Panc1 (cell line): ENCODE measurements at regions not wholly inside any gene's neighbourhood (a gene's known extent, or its start where the extent isn't known, plus 50 kb on each side); places are given as distances from the start of the nearest gene placed in this dataset.

ENCODE experiments used
- ATAC-seq: fragments of 200-7000 bp; cut with Tn5 transposase; 2 replicates; pipeline ENCODE4 v1.9.1; 2020; ENCODE audit warnings: mild to moderate bottlenecking, moderate library complexity
- BruUV-seq: library from RNA; stranded (reverse); fragments of 400-500 nt; replicated peaks from 2 replicates; lab custom pipeline; 2021; lab: Mats Ljungman, UMichigan
- CTCF ChIA-PET: fragments of 300-600 bp; sonication (Branson Sonifier 250); formaldehyde crosslinking; loops from one replicate; lab custom pipeline; 2022; ENCODE audit warnings: antibody characterized with exemption; lab: Charles Lee
- POLR2A ChIA-PET: fragments of 300-600 bp; sonication (Branson Sonifier 250); formaldehyde crosslinking; loops from one replicate; lab custom pipeline; 2022; ENCODE audit warnings: antibody characterized with exemption; lab: Charles Lee
- DNase-seq: peaks from one replicate; pipeline ENCODE4 v3.0.0-alpha.2; 2010; ENCODE audit warnings: low read depth, low spot score
- H3K27ac ChIP-seq: 2 replicates; pipeline ENCODE4 v1.5.1; 2011; ENCODE audit warnings: mild to moderate bottlenecking, low read length, inconsistent platforms
- H3K27me3 ChIP-seq: fragments of 200-500 bp; sonication (Bioruptor generic); 2 replicates; pipeline ENCODE4 v1.6.0; 2014; ENCODE audit warnings: low read length, inconsistent platforms; ENCODE audit not compliant: control insufficient read depth, insufficient read depth
- H3K36me3 ChIP-seq: fragments of 200-500 bp; sonication (Bioruptor generic); 2 replicates; pipeline ENCODE4 v1.5.1; 2014; ENCODE audit warnings: inconsistent platforms, mild to moderate bottlenecking, low read length, moderate library complexity; ENCODE audit not compliant: control insufficient read depth, insufficient read depth
- H3K4me1 ChIP-seq: 2 replicates; pipeline ENCODE4 v1.5.1; 2011; ENCODE audit warnings: inconsistent platforms, mild to moderate bottlenecking, low read length, moderate library complexity; ENCODE audit not compliant: control insufficient read depth, insufficient read depth
- H3K4me3 ChIP-seq, 2 experiments: 2 replicates each; pipeline ENCODE4 v1.5.1; 2011 to 2012; ENCODE audit warnings: low read depth in 2 of 2, low read length in 2 of 2, mild to moderate bottlenecking in 2 of 2, inconsistent platforms in 1 of 2, moderate library complexity in 1 of 2
- H3K9me3 ChIP-seq: fragments of 200-500 bp; sonication (Bioruptor generic); 2 replicates; pipeline ENCODE4 v1.5.1; 2014; ENCODE audit warnings: low read depth, mild to moderate bottlenecking, inconsistent platforms, low read length, moderate library complexity; ENCODE audit not compliant: control insufficient read depth, insufficient read depth
- POLR2AphosphoS5 ChIP-seq: IDR thresholded peaks from 2 replicates; pipeline ENCODE4 v1.6.1; 2012; ENCODE audit warnings: mild to moderate bottlenecking, low read depth, low read length, moderate library complexity
- SIN3A ChIP-seq: IDR thresholded peaks from 2 replicates; pipeline ENCODE4 v1.6.1; 2012; ENCODE audit warnings: low read depth, mild to moderate bottlenecking, low read length, moderate library complexity, borderline replicate concordance; ENCODE audit not compliant: insufficient read depth
- TCF7L2 ChIP-seq: IDR thresholded peaks from 2 replicates; pipeline ENCODE4 v1.6.1; 2011; ENCODE audit warnings: mild to moderate bottlenecking, low read depth, low read length, inconsistent platforms
- in situ Hi-C: cut with HindIII; loops from 2 replicates; pipeline ENCODE4 v1.10.0; 2016; ENCODE audit warnings: low sequenced_read_pairs, low pct_unique_long_range_greater_than_20kb
- intact Hi-C: fragments of 100-400 bp; cut with micrococcal nuclease; formaldehyde crosslinking; loops from one replicate; pipeline ENCODE4 v1.10.0; 2022; ENCODE audit not compliant: unreplicated experiment
- TF ChIP-seq, protein P1 (sequence below), 2 experiments: IDR thresholded peaks; 2 replicates each; pipeline ENCODE4 v1.6.1; 2011 to 2012; ENCODE audit warnings: low read depth in 2 of 2, control low read depth in 1 of 2, low read length in 1 of 2, mild to moderate bottlenecking in 1 of 2, moderate library complexity in 1 of 2; ENCODE audit not compliant: insufficient read depth in 1 of 2
- TF ChIP-seq, protein P2 (sequence below): fragments of 450-650 bp; IDR thresholded peaks from 2 replicates; pipeline ENCODE4 v1.5.1; 2017; ENCODE audit warnings: mild to moderate bottlenecking

DNA sequence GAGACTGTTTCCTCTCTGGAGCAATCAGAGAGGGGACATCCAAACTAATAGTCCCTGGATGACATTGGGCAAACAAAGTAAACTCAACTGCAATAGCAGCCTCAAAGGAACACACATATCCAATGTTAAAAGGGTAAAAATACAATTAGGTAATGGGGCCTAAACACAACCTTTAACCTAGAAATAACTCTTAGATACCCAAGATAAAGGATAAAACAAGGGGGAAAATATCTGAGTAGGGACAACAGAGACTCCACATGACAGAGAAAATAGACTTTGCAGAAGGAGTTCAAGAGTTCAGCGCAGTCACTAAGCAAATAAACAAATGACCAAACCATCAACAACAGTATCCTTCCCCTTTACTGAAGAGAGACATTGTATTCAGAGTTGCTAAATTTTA is 149.3 kb downstream of the FBXO4 start:
- Histone ChIP-seq H3K36me3 (no peaks in the 10 kb centered on the region), H3K4me1 (no peaks in the 10 kb centered on the region), H3K9me3 (no peaks in the 10 kb centered on the region), H3K27ac (no peak overlapping the region), H3K4me3 (no peak overlapping the region), H3K27me3 (no peaks in the 10 kb centered on the region)
- intact Hi-C loops (no loop called here), in situ Hi-C loops (no loop called here)
- ChIA-PET CTCF (no interaction called here), POLR2A (no interaction called here)
- DNase-seq (no peak), ATAC-seq (no peak)
- TF ChIP-seq, protein P1, sequence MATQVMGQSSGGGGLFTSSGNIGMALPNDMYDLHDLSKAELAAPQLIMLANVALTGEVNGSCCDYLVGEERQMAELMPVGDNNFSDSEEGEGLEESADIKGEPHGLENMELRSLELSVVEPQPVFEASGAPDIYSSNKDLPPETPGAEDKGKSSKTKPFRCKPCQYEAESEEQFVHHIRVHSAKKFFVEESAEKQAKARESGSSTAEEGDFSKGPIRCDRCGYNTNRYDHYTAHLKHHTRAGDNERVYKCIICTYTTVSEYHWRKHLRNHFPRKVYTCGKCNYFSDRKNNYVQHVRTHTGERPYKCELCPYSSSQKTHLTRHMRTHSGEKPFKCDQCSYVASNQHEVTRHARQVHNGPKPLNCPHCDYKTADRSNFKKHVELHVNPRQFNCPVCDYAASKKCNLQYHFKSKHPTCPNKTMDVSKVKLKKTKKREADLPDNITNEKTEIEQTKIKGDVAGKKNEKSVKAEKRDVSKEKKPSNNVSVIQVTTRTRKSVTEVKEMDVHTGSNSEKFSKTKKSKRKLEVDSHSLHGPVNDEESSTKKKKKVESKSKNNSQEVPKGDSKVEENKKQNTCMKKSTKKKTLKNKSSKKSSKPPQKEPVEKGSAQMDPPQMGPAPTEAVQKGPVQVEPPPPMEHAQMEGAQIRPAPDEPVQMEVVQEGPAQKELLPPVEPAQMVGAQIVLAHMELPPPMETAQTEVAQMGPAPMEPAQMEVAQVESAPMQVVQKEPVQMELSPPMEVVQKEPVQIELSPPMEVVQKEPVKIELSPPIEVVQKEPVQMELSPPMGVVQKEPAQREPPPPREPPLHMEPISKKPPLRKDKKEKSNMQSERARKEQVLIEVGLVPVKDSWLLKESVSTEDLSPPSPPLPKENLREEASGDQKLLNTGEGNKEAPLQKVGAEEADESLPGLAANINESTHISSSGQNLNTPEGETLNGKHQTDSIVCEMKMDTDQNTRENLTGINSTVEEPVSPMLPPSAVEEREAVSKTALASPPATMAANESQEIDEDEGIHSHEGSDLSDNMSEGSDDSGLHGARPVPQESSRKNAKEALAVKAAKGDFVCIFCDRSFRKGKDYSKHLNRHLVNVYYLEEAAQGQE (IDR thresholded peaks at IDR 0.05; ENCODE audit: insufficient read depth in 1 of 2, low read depth in 2 of 2, low read length in 1 of 2): no peak
- TF ChIP-seq POLR2AphosphoS5: no peak
- TF ChIP-seq, protein P2, sequence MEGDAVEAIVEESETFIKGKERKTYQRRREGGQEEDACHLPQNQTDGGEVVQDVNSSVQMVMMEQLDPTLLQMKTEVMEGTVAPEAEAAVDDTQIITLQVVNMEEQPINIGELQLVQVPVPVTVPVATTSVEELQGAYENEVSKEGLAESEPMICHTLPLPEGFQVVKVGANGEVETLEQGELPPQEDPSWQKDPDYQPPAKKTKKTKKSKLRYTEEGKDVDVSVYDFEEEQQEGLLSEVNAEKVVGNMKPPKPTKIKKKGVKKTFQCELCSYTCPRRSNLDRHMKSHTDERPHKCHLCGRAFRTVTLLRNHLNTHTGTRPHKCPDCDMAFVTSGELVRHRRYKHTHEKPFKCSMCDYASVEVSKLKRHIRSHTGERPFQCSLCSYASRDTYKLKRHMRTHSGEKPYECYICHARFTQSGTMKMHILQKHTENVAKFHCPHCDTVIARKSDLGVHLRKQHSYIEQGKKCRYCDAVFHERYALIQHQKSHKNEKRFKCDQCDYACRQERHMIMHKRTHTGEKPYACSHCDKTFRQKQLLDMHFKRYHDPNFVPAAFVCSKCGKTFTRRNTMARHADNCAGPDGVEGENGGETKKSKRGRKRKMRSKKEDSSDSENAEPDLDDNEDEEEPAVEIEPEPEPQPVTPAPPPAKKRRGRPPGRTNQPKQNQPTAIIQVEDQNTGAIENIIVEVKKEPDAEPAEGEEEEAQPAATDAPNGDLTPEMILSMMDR: no peak
- TF ChIP-seq SIN3A: no peak
- TF ChIP-seq TCF7L2: no peak
- BruUV-seq: no TSS peak

DNA sequence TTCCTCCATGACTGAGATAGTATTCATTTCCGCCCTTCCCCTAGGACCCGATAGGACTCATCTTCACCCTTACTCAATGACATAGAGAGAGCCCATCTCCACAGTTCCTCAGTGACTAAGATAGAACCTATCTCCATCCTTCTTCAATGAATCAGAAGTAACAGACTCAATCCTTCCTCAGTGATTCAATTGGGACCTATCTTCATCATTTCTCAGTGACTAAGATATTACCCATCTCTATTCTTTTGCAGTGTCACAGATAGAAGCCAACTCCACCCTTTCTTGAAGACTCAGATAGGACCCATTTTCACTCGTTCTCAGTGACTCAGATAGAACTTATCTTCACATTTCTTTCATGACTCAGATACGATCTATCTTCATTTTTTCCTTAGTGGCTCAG is 164.6 kb downstream of the FBXO4 start:
- ChIA-PET CTCF (no interaction called here), POLR2A (no interaction called here)
- Histone ChIP-seq H3K36me3 (no peaks in the 10 kb centered on the region), H3K27ac (no peak overlapping the region), H3K4me3 (no peak overlapping the region), H3K27me3 (no peaks in the 10 kb centered on the region), H3K4me1 (no peaks in the 10 kb centered on the region), H3K9me3 (no peaks in the 10 kb centered on the region)
- TF ChIP-seq, protein P2: no peak
- TF ChIP-seq TCF7L2: no peak
- TF ChIP-seq, protein P1 (IDR thresholded peaks at IDR 0.05; ENCODE audit: insufficient read depth in 1 of 2, low read depth in 2 of 2, low read length in 1 of 2): no peak
- no peak for TF ChIP-seq SIN3A
- no peak for TF ChIP-seq POLR2AphosphoS5
- in situ Hi-C loops: no loop called here
- intact Hi-C loops: no loop called here
- no TSS peak for BruUV-seq
- ATAC-seq (no peak), DNase-seq (no peak)
